K562 (cell line): ENCODE measurements at regions not wholly inside any gene's neighbourhood (a gene's known extent, or its start where the extent isn't known, plus 50 kb on each side); places are given as distances from the start of the nearest gene placed in this dataset.

Source experiments
- ATAC-seq: fragments of 200-7000 bp; cut with Tn5 transposase; 3 replicates; pipeline ENCODE4 v1.9.1; 2020; ENCODE audit warnings: moderate library complexity
- BruUV-seq: library from RNA; stranded (reverse); fragments of 400-500 nt; replicated peaks from 2 replicates; lab custom pipeline; 2021; lab: Mats Ljungman, UMichigan
- CTCF ChIA-PET: fragments of 300-600 bp; formaldehyde crosslinking; extraction: SDS; loops from one replicate; lab custom pipeline; 2021; ENCODE audit warnings: low intra/inter-chr PET ratio; lab: Yijun Ruan, JAX
- POLR2A ChIA-PET: fragments of 300-600, 350-650 bp; sonication (Branson Sonifier 250); formaldehyde crosslinking; extraction: SDS; loops from one replicate; lab custom pipeline; 2021; ENCODE audit warnings: antibody characterized with exemption, inconsistent platforms; lab: Yijun Ruan, JAX
- DNase-seq, 4 experiments: peaks; one replicate each; pipeline versions ENCODE4 v3.0.0 to v3.0.0-alpha.2; 2011 to 2018; ENCODE audit warnings: low spot score in 3 of 4, mixed read lengths in 3 of 4; ENCODE audit errors: extremely low read depth in 1 of 4
- FAIRE-seq: peaks from 2 replicates; lab custom pipeline; 2011; peaks lifted over from hg19 to GRCh38; lab: Jason Lieb, UNC
- H2AFZ ChIP-seq: 2 replicates; pipeline ENCODE4 v1.6.0; 2011; ENCODE audit warnings: low read depth, low read length, control low read depth, inconsistent platforms
- H3K27ac ChIP-seq: fragments of 200-600 bp; 3 replicates; pipeline ENCODE4 v1.8.0; 2011; ENCODE audit warnings: low read depth, mild to moderate bottlenecking, control low read depth, inconsistent platforms, low read length, moderate library complexity, mixed read lengths; ENCODE audit errors: extremely low read depth
- H3K27me3 ChIP-seq, 2 experiments: fragments of 300-600 bp in 1 of 2; 2 replicates in 1 of 2; 3 replicates in 1 of 2; pipeline versions ENCODE4 v1.6.0 to v1.8.0; 2011; ENCODE audit warnings: inconsistent platforms in 2 of 2, low read length in 2 of 2, mild to moderate bottlenecking in 1 of 2, mixed read lengths in 1 of 2, moderate library complexity in 1 of 2; ENCODE audit not compliant: control insufficient read depth in 2 of 2, insufficient read depth in 2 of 2
- H3K36me3 ChIP-seq: fragments of 300-600 bp; 3 replicates; pipeline ENCODE4 v1.8.0; 2011; ENCODE audit warnings: mild to moderate bottlenecking, low read length, inconsistent platforms; ENCODE audit not compliant: control insufficient read depth, insufficient read depth
- H3K4me1 ChIP-seq, 2 experiments: fragments of 200-600 bp in 1 of 2; replicated peaks in 1 of 2; 2 replicates in 1 of 2; 3 replicates in 1 of 2; pipeline versions ENCODE4 v1.5.1 to v1.8.0; 2011; ENCODE audit warnings: inconsistent platforms in 2 of 2, low read length in 2 of 2, mild to moderate bottlenecking in 1 of 2, mixed read lengths in 1 of 2, moderate library complexity in 1 of 2; ENCODE audit not compliant: control insufficient read depth in 2 of 2, insufficient read depth in 2 of 2
- H3K4me2 ChIP-seq: 2 replicates; pipeline ENCODE4 v1.6.1; 2011; ENCODE audit warnings: low read length, control low read depth, inconsistent platforms, mixed read lengths; ENCODE audit not compliant: insufficient read depth
- H3K4me3 ChIP-seq: fragments of 200-600 bp; sonication (generic), shearing (Covaris generic); 2 replicates; pipeline ENCODE4 v1.5.1; 2016; ENCODE audit warnings: control low read depth, inconsistent platforms
- H3K79me2 ChIP-seq: fragments of 200-600 bp; 3 replicates; pipeline ENCODE4 v1.8.0; 2011; ENCODE audit warnings: low read length, inconsistent platforms; ENCODE audit not compliant: control insufficient read depth, insufficient read depth
- H3K9ac ChIP-seq, 2 experiments: 2 replicates each; pipeline versions ENCODE4 v1.6.0 to v1.6.1; 2011; ENCODE audit warnings: low read depth in 2 of 2, low read length in 2 of 2, control low read depth in 1 of 2, inconsistent platforms in 1 of 2, mild to moderate bottlenecking in 1 of 2, mixed read lengths in 1 of 2; ENCODE audit not compliant: insufficient read depth in 1 of 2
- H3K9me1 ChIP-seq: one replicate; pipeline ENCODE4 v1.6.0; 2011; ENCODE audit warnings: inconsistent platforms, mild to moderate bottlenecking, low read length, moderate library complexity; ENCODE audit not compliant: control insufficient read depth, insufficient read depth
- H3K9me3 ChIP-seq: replicated peaks from 2 replicates; pipeline ENCODE4 v1.5.1; 2011; ENCODE audit warnings: low read depth, low read length, inconsistent platforms; ENCODE audit not compliant: control insufficient read depth, insufficient read depth
- H4K20me1 ChIP-seq: replicated peaks from 2 replicates; pipeline ENCODE4 v1.6.1; 2011; ENCODE audit warnings: low read length, inconsistent platforms, mixed read lengths; ENCODE audit not compliant: control insufficient read depth, insufficient read depth
- MAFG ChIP-seq: fragments of 450-650 bp; conservative IDR thresholded peaks from 2 replicates; pipeline ENCODE4 v1.6.1; 2016; ENCODE audit warnings: missing genetic modification characterization, missing compliant biosample characterization
- TAF1 ChIP-seq: IDR thresholded peaks from 2 replicates; pipeline ENCODE4 v1.6.1; 2011; ENCODE audit warnings: mild to moderate bottlenecking, low read length, moderate library complexity; ENCODE audit not compliant: insufficient read depth, control insufficient read depth, severe bottlenecking; ENCODE audit errors: extremely low read depth
- ZNF143 ChIP-seq: sonication (generic); formaldehyde crosslinking; IDR thresholded peaks from 2 replicates; pipeline ENCODE4 v1.9.0; 2022; ENCODE audit warnings: mild to moderate bottlenecking, missing genetic modification reagents
- ZNF354B ChIP-seq: fragments of 250-450 bp; sonication (Bioruptor Pico); IDR thresholded peaks from 2 replicates; pipeline ENCODE4 v1.4.0; 2020
- ZNF79 ChIP-seq: fragments of 250-450 bp; sonication (Bioruptor Pico); IDR thresholded peaks from 2 replicates; pipeline ENCODE4 v1.4.0; 2020; ENCODE audit warnings: low read depth, mild to moderate bottlenecking, moderate library complexity
- ZNF830 ChIP-seq: fragments of 250-450 bp; sonication (Bioruptor Pico); IDR thresholded peaks from 2 replicates; pipeline ENCODE4 v1.5.0; 2021; ENCODE audit warnings: mild to moderate bottlenecking
- WGBS: fragments of 100-300 bp; shearing (Covaris generic); methylation state at CpG from one replicate; pipeline ENCODE4 v1.1.6; 2016; ENCODE audit warnings: low coverage, mixed read lengths; ENCODE audit not compliant: insufficient coverage; ENCODE audit errors: missing lambda C conversion rate; 5-methylcytosine and 5-hydroxymethylcytosine counted together
- in situ Hi-C: fragments of 300-500 bp; cut with MboI; formaldehyde crosslinking; loops from 4 replicates; pipeline ENCODE4 v1.15.0; 2018; ENCODE audit warnings: inconsistent platforms, mixed read lengths
- intact Hi-C: fragments of 100-400 bp; cut with micrococcal nuclease; formaldehyde crosslinking; loops from 2 replicates; pipeline ENCODE4 v1.14.2; 2022
- TF ChIP-seq, protein P1 (sequence below): fragments of 450-650 bp; formaldehyde crosslinking; IDR thresholded peaks from 2 replicates; pipeline ENCODE4 v1.4.0; 2022; ENCODE audit warnings: mild to moderate bottlenecking, moderate library complexity
- TF ChIP-seq, protein P2 (sequence below), 2 experiments: fragments of 450-650 bp in 1 of 2; sonication (generic) in 1 of 2; formaldehyde crosslinking in 1 of 2; IDR thresholded peaks; 2 replicates each; pipeline versions ENCODE4 v1.7.1 to v1.9.0; 2016 to 2022; ENCODE audit warnings: inconsistent platforms in 1 of 2, mild to moderate bottlenecking in 1 of 2, missing genetic modification reagents in 1 of 2
- TF ChIP-seq, protein P3 (sequence below), 2 experiments: fragments of 250-450 bp in 1 of 2; fragments of 450-650 bp in 1 of 2; sonication (Bioruptor Pico) in 1 of 2; IDR thresholded peaks; 2 replicates each; pipeline versions ENCODE4 v1.6.1 to v1.8.0; 2016 to 2021; ENCODE audit warnings: mild to moderate bottlenecking in 2 of 2, moderate library complexity in 2 of 2, missing compliant biosample characterization in 1 of 2, missing genetic modification characterization in 1 of 2

DNA sequence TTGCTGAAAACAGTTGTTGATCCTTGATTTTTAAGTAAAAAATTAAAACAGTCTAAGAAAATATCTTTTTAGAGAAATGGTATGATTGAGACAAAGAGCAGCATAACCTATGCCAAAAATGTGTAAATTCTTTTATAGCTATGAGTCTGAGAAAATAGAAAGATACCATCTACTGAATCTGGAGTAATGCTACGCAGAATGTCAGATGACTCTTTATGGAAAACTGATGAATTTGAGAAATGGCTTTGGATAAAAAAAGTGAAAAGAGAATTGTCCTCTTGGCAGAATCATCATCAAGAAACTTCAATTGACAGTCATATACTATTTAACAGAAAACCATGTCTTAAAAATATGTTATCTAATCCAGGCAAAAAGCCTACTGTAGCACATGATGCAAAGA is 183.1 kb downstream of the FAT4 start:
- intact Hi-C loops (no loop called here), in situ Hi-C loops (no loop called here)
- DNase-seq (no peak), FAIRE-seq (no peak), ATAC-seq (no peak)
- no peaks in the 10 kb centered on the region for H3K27me3 ChIP-seq
- no peaks in the 10 kb centered on the region for H3K4me1 ChIP-seq
- H3K9me1 ChIP-seq, result no peaks in the 10 kb centered on the region
- no peak overlapping the region for H3K9ac ChIP-seq
- H3K36me3 ChIP-seq, result no peaks in the 10 kb centered on the region
- no TSS peak for BruUV-seq
- no peaks in the 10 kb centered on the region for H4K20me1 ChIP-seq
- 0% methylated on average over 1 of the region's 1 CpG for WGBS
- H3K4me3 ChIP-seq, result no peak overlapping the region
- no peak overlapping the region for H2AFZ ChIP-seq
- no peak overlapping the region for H3K4me2 ChIP-seq
- no peak overlapping the region for H3K27ac ChIP-seq
- CTCF ChIA-PET, result no interaction called here
- no peaks in the 10 kb centered on the region for H3K9me3 ChIP-seq
- no peaks in the 10 kb centered on the region for H3K79me2 ChIP-seq
- POLR2A ChIA-PET, result no interaction called here
- TF ChIP-seq, protein P1, sequence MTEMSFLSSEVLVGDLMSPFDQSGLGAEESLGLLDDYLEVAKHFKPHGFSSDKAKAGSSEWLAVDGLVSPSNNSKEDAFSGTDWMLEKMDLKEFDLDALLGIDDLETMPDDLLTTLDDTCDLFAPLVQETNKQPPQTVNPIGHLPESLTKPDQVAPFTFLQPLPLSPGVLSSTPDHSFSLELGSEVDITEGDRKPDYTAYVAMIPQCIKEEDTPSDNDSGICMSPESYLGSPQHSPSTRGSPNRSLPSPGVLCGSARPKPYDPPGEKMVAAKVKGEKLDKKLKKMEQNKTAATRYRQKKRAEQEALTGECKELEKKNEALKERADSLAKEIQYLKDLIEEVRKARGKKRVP, result no peak
- TF ChIP-seq, protein P2, sequence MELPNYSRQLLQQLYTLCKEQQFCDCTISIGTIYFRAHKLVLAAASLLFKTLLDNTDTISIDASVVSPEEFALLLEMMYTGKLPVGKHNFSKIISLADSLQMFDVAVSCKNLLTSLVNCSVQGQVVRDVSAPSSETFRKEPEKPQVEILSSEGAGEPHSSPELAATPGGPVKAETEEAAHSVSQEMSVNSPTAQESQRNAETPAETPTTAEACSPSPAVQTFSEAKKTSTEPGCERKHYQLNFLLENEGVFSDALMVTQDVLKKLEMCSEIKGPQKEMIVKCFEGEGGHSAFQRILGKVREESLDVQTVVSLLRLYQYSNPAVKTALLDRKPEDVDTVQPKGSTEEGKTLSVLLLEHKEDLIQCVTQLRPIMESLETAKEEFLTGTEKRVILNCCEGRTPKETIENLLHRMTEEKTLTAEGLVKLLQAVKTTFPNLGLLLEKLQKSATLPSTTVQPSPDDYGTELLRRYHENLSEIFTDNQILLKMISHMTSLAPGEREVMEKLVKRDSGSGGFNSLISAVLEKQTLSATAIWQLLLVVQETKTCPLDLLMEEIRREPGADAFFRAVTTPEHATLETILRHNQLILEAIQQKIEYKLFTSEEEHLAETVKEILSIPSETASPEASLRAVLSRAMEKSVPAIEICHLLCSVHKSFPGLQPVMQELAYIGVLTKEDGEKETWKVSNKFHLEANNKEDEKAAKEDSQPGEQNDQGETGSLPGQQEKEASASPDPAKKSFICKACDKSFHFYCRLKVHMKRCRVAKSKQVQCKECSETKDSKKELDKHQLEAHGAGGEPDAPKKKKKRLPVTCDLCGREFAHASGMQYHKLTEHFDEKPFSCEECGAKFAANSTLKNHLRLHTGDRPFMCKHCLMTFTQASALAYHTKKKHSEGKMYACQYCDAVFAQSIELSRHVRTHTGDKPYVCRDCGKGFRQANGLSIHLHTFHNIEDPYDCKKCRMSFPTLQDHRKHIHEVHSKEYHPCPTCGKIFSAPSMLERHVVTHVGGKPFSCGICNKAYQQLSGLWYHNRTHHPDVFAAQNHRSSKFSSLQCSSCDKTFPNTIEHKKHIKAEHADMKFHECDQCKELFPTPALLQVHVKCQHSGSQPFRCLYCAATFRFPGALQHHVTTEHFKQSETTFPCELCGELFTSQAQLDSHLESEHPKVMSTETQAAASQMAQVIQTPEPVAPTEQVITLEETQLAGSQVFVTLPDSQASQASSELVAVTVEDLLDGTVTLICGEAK (IDR thresholded peaks at IDR 0.05), result no peak
- TF ChIP-seq, protein P2 (CRISPR knock-in tag; IDR thresholded peaks at IDR 0.05), result no peak
- TF ChIP-seq ZNF830 (CRISPR knock-in tag) (no peak), MAFG (tag) (no peak), ZNF354B (no peak), ZNF143 (CRISPR knock-in tag) (no peak), TAF1 (no peak), ZNF79 (no peak)
- TF ChIP-seq, protein P3, sequence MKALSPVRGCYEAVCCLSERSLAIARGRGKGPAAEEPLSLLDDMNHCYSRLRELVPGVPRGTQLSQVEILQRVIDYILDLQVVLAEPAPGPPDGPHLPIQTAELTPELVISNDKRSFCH (CRISPR knock-in tag; IDR thresholded peaks at IDR 0.05), result no peak
- TF ChIP-seq, protein P3 (tag; IDR thresholded peaks at IDR 0.05), result no peak
